PC-3 (cell line): ENCODE measurements at regions not wholly inside any gene's neighbourhood (a gene's known extent, or its start where the extent isn't known, plus 50 kb on each side); places are given as distances from the start of the nearest gene placed in this dataset.

ENCODE experiments used
- ATAC-seq: fragments of 200-7000 bp; cut with Tn5 transposase; 2 replicates; pipeline ENCODE4 v1.9.1; 2020; ENCODE audit warnings: mild to moderate bottlenecking, moderate library complexity
- BruUV-seq: library from RNA; stranded (reverse); fragments of 400-500 nt; replicated peaks from 2 replicates; lab custom pipeline; 2021; lab: Mats Ljungman, UMichigan
- CTCF ChIA-PET: fragments of 300-600 bp; sonication (Branson Sonifier 250); formaldehyde crosslinking; loops from one replicate; lab custom pipeline; 2022; ENCODE audit warnings: antibody characterized with exemption; lab: Charles Lee
- POLR2A ChIA-PET: fragments of 300-600 bp; sonication (Branson Sonifier 250); formaldehyde crosslinking; loops from one replicate; lab custom pipeline; 2022; ENCODE audit warnings: antibody characterized with exemption; ENCODE audit not compliant: unreplicated experiment; lab: Charles Lee
- DNase-seq: peaks from one replicate; pipeline ENCODE4 v3.0.0-alpha.2; 2015
- H2AFZ ChIP-seq: fragments of 300-600 bp; sonication (generic); 2 replicates; pipeline ENCODE4 v1.6.0; 2016; ENCODE audit warnings: antibody characterized with exemption, low read length
- H3F3A ChIP-seq: fragments of 300-600 bp; sonication (generic); one replicate; pipeline ENCODE4 v1.6.0; 2017; ENCODE audit warnings: antibody characterized with exemption, low read length, control low read depth, mild to moderate bottlenecking; ENCODE audit not compliant: unreplicated experiment
- H3K27ac ChIP-seq: fragments of 300-600 bp; sonication (generic); 2 replicates; pipeline ENCODE4 v1.5.1; 2016; ENCODE audit warnings: mild to moderate bottlenecking, low read length
- H3K27me3 ChIP-seq: fragments of 300-600 bp; sonication (generic); 2 replicates; pipeline ENCODE4 v1.6.1; 2016; ENCODE audit warnings: low read length, mixed read lengths
- H3K36me3 ChIP-seq: fragments of 300-600 bp; sonication (generic); 2 replicates; pipeline ENCODE4 v1.6.1; 2016; ENCODE audit warnings: low read depth, mixed run types, low read length, mixed read lengths
- H3K4me1 ChIP-seq: fragments of 300-600 bp; sonication (generic); 2 replicates; pipeline ENCODE4 v1.5.1; 2016; ENCODE audit warnings: low read length; ENCODE audit not compliant: insufficient read depth
- H3K4me2 ChIP-seq: fragments of 300-600 bp; sonication (generic); 2 replicates; pipeline ENCODE4 v1.6.0; 2016; ENCODE audit warnings: low read length
- H3K4me3 ChIP-seq: fragments of 300-600 bp; sonication (generic); 2 replicates; pipeline ENCODE4 v1.5.1; 2016; ENCODE audit warnings: mild to moderate bottlenecking, low read length, mixed read lengths
- H3K79me2 ChIP-seq: fragments of 300-600 bp; sonication (generic); 2 replicates; pipeline ENCODE4 v1.6.1; 2017; ENCODE audit warnings: low read length, mixed read lengths
- H3K9ac ChIP-seq: fragments of 300-600 bp; sonication (generic); 2 replicates; pipeline ENCODE4 v1.6.0; 2016; ENCODE audit warnings: mild to moderate bottlenecking, low read length
- H3K9me2 ChIP-seq: fragments of 300-600 bp; sonication (generic); replicated peaks from 2 replicates; pipeline ENCODE4 v1.6.1; 2016; ENCODE audit warnings: mixed run types, low read length, mixed read lengths
- H3K9me3 ChIP-seq: fragments of 300-600 bp; sonication (generic); 2 replicates; pipeline ENCODE4 v1.6.1; 2016; ENCODE audit warnings: low read length, mixed read lengths
- H4K20me1 ChIP-seq: fragments of 300-600 bp; sonication (generic); 2 replicates; pipeline ENCODE4 v1.6.1; 2016; ENCODE audit warnings: low read length, mixed read lengths
- EZH2 ChIP-seq: fragments of 300-600 bp; sonication (generic); IDR thresholded peaks from one replicate; pipeline ENCODE4 v1.6.1; 2017; ENCODE audit warnings: antibody characterized with exemption, mild to moderate bottlenecking, low read length; ENCODE audit not compliant: unreplicated experiment
- EZH2phosphoT487 ChIP-seq: fragments of 300-600 bp; sonication (generic); IDR thresholded peaks from 2 replicates; pipeline ENCODE4 v1.6.1; 2018; ENCODE audit warnings: mild to moderate bottlenecking, antibody characterized with exemption, low read length, borderline replicate concordance
- intact Hi-C: fragments of 100-400 bp; cut with micrococcal nuclease; formaldehyde crosslinking; loops from 2 replicates; pipeline ENCODE4 v1.9.0; 2023
- TF ChIP-seq, protein P1 (sequence below): fragments of 300-600 bp; sonication (generic); conservative IDR thresholded peaks from 2 replicates; pipeline ENCODE4 v1.5.1; 2017; ENCODE audit warnings: antibody characterized with exemption, low read depth, mild to moderate bottlenecking, low read length

DNA sequence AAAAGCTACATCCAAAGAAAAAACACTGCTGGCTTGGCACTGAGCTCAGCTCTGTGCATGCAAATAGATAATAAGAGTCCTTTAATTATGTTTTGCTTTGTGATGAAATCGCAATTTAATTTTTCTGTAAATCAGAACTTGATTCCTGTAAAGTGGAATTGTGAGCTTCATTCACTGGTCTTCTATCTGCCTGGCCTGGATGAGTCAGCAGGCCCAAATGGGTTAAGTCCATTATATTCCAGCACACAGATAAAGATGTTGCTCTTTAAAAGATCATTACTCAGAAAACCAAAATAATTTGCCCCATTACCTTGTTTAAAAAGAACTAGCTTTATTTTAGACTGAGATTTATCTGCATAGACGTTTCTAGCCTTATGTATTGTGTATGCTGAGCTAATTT, 90.4 kb downstream of the CARTPT start:
- ATAC-seq (no peak), DNase-seq (no peak)
- ChIA-PET POLR2A (interaction anchor here (0.6 kb wide), 1 partner anchor 303 kb away, joined by 3 read pairs; no protein-coding TSS in a partner anchor), CTCF (interaction anchor here (0.5 kb wide), 1 partner anchor 299 kb away, joined by 4 read pairs; no protein-coding TSS in a partner anchor)
- Histone ChIP-seq H3K4me2 (no peak overlapping the region), H3K36me3 (no peaks in the 10 kb centered on the region), H3K27ac (no peak overlapping the region), H3K27me3 (no peaks in the 10 kb centered on the region), H3K79me2 (no peaks in the 10 kb centered on the region), H3F3A (no peaks in the 10 kb centered on the region), H3K9ac (no peak overlapping the region), H3K4me1 (no peaks in the 10 kb centered on the region; the same call in 1 of the 2 replicates), H3K9me3 (no peaks in the 10 kb centered on the region), H3K9me2 (no peaks in the 10 kb centered on the region), H2AFZ (no peak overlapping the region), H4K20me1 (no peaks in the 10 kb centered on the region), H3K4me3 (no peak overlapping the region)
- intact Hi-C loops, result no loop called here
- no peak for TF ChIP-seq EZH2
- TF ChIP-seq EZH2phosphoT487, result no peak
- TF ChIP-seq, protein P1, sequence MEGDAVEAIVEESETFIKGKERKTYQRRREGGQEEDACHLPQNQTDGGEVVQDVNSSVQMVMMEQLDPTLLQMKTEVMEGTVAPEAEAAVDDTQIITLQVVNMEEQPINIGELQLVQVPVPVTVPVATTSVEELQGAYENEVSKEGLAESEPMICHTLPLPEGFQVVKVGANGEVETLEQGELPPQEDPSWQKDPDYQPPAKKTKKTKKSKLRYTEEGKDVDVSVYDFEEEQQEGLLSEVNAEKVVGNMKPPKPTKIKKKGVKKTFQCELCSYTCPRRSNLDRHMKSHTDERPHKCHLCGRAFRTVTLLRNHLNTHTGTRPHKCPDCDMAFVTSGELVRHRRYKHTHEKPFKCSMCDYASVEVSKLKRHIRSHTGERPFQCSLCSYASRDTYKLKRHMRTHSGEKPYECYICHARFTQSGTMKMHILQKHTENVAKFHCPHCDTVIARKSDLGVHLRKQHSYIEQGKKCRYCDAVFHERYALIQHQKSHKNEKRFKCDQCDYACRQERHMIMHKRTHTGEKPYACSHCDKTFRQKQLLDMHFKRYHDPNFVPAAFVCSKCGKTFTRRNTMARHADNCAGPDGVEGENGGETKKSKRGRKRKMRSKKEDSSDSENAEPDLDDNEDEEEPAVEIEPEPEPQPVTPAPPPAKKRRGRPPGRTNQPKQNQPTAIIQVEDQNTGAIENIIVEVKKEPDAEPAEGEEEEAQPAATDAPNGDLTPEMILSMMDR, result no peak
- BruUV-seq, result no TSS peak

DNA sequence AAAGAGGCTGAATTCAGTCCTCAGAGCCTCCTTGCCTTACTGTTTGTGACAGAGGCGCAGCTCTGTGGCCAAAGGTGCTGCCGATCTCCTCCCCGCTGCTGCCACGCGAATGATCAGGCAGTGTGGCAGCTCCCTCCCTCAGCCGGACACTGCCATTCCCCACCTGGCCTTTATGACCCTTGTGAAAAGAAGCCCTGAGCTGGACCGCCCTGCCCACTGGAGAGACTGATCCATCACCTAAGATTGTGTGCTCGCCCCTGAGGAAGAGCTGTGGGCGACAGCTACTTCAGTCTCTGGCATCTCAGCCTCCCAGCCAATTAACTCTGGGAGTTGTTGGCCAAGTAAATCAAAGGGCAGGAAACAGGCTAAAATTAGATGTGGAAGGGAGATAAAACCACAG, 90.9 kb downstream of the CARTPT start:
- no peaks in the 10 kb centered on the region for H3K36me3 ChIP-seq
- no peak overlapping the region for H3K4me3 ChIP-seq
- no peaks in the 10 kb centered on the region for H3F3A ChIP-seq
- TF ChIP-seq EZH2, result no peak
- no peak for TF ChIP-seq EZH2phosphoT487
- TF ChIP-seq, protein P1, result no peak
- intact Hi-C loops, result no loop called here
- no peaks in the 10 kb centered on the region for H3K27me3 ChIP-seq
- H3K79me2 ChIP-seq, result no peaks in the 10 kb centered on the region
- no peaks in the 10 kb centered on the region for H4K20me1 ChIP-seq
- DNase-seq (no peak), ATAC-seq (no peak)
- H3K27ac ChIP-seq, result no peak overlapping the region
- ChIA-PET CTCF (no interaction called here), POLR2A (interaction anchor here (0.6 kb wide), 1 partner anchor 302 kb away, joined by 3 read pairs; no protein-coding TSS in a partner anchor)
- H3K9me3 ChIP-seq, result no peaks in the 10 kb centered on the region
- H3K4me2 ChIP-seq, result no peak overlapping the region
- H3K9me2 ChIP-seq, result no peaks in the 10 kb centered on the region
- H2AFZ ChIP-seq, result no peak overlapping the region
- H3K4me1 ChIP-seq, result no peaks in the 10 kb centered on the region; the same call in 1 of the 2 replicates
- no TSS peak for BruUV-seq
- H3K9ac ChIP-seq, result no peak overlapping the region

DNA sequence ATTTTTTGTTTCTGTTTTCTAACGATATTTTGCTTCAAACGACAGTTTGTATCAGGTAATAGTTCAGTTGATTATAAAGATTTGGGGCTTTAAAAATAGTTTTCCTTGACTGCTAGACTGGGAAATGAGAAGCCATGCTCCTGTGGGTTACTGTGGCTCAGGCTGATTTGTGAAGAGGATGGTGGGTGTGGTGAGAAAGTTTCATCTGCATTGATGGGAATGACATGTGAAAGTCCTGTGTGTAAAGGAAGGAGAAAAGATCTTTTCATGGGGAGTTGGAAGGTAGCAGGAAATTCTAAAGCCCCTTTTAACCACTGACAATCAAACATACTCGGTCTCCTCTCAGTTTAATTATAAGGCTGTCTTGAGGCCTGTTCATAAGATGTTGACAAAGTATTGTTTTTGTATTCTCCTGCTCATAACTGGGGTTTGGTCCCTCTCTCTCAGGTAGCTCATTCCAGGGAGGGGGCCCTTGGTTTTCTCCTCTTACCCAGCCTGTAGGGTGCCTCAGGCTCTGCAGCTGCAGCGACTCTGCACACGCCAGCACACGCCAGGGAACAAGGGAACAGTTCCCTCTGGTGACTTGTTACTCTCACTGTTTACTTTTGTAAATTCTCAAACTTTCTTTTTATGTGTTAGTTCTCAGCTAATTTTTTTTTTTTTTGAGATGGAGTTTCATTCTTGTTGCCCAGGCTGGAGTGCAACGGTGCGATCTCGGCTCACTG, 91.6 kb downstream of the CARTPT start:
- Histone ChIP-seq H3K79me2 (no peaks in the 10 kb centered on the region), H4K20me1 (no peaks in the 10 kb centered on the region), H3K27me3 (no peaks in the 10 kb centered on the region), H3K4me1 (no peaks in the 10 kb centered on the region; the same call in 1 of the 2 replicates), H3K4me2 (no peak overlapping the region), H3K9me3 (no peaks in the 10 kb centered on the region), H3K27ac (no peak overlapping the region), H3K4me3 (no peak overlapping the region), H3F3A (no peaks in the 10 kb centered on the region), H3K9ac (no peak overlapping the region), H3K36me3 (no peaks in the 10 kb centered on the region), H3K9me2 (no peaks in the 10 kb centered on the region), H2AFZ (no peak overlapping the region)
- intact Hi-C loops, result no loop called here
- no peak for DNase-seq
- ChIA-PET POLR2A (no interaction called here), CTCF (no interaction called here)
- ATAC-seq, result no peak
- no TSS peak for BruUV-seq
- TF ChIP-seq EZH2phosphoT487, result no peak
- no peak for TF ChIP-seq EZH2
- TF ChIP-seq, protein P1, result no peak
